ENCODE measurements at regions not wholly inside any gene's neighbourhood (a gene's known extent, or its start where the extent isn't known, plus 50 kb on each side); places are given as distances from the start of the nearest gene placed in this dataset.

- no peak for DNase-seq (ENCODE audit: low spot score)
- Histone ChIP-seq H3K4me1 (ENCODE audit: control insufficient read depth in 4 of 4, insufficient read depth in 4 of 4, low read length in 3 of 4) (no peaks in the 10 kb centered on the region), H3K9ac (ENCODE audit: low read depth in 1 of 2, low read length in 2 of 2) (no peak overlapping the region), H3K27me3 (ENCODE audit: control insufficient read depth in 4 of 4, insufficient read depth in 4 of 4, low read length in 3 of 4) (no peaks in the 10 kb centered on the region), H3K4me3 (ENCODE audit: low read depth in 1 of 3, low read length in 3 of 3) (no peak overlapping the region), H3K36me3 (ENCODE audit: control insufficient read depth in 4 of 4, insufficient read depth in 3 of 4, low read depth in 1 of 4, low read length in 3 of 4) (no peaks in the 10 kb centered on the region), H3K9me3 (ENCODE audit: control insufficient read depth in 4 of 4, low read length in 3 of 4) (no peaks in the 10 kb centered on the region), H3K27ac (ENCODE audit: low read depth in 1 of 2, low read length in 2 of 2) (no peak overlapping the region)
- 71% methylated on average over 4 of the region's 4 CpGs for WGBS
- TF ChIP-seq FOXA2 (IDR thresholded peaks at IDR 0.05) (no peak), RAD21 (IDR thresholded peaks at IDR 0.05) (no peak), YY1 (IDR thresholded peaks at IDR 0.05) (no peak), TAF1 (conservative IDR thresholded peaks at IDR 0.05) (no peak), HNF4G (IDR thresholded peaks at IDR 0.05) (no peak), GABPA (IDR thresholded peaks at IDR 0.05 in 1 of 2, conservative IDR thresholded peaks at IDR 0.05 in 1 of 2) (no peak), SP1 (IDR thresholded peaks at IDR 0.05) (no peak), REST (IDR thresholded peaks at IDR 0.05) (no peak), ATF3 (IDR thresholded peaks at IDR 0.05) (no peak), CTCF (IDR thresholded peaks at IDR 0.05; ENCODE audit: low read depth, low read length, missing input control) (no peak), FOXA1 (IDR thresholded peaks at IDR 0.05) (no peak), ZBTB33 (IDR thresholded peaks at IDR 0.05) (no peak), RXRA (IDR thresholded peaks at IDR 0.05) (no peak)
These were observed 1484.8 kb upstream of the MIR17HG start for GRCh38 chr13:89862691-89863036.

GRCh38 chr13:89865164-89866064, 1482.1 kb upstream of the MIR17HG start:
- Histone ChIP-seq H3K9ac (ENCODE audit: low read depth in 1 of 2, low read length in 2 of 2) (no peak overlapping the region), H3K36me3 (ENCODE audit: control insufficient read depth in 4 of 4, insufficient read depth in 3 of 4, low read depth in 1 of 4, low read length in 3 of 4) (no peaks in the 10 kb centered on the region), H3K4me1 (ENCODE audit: control insufficient read depth in 4 of 4, insufficient read depth in 4 of 4, low read length in 3 of 4) (no peaks in the 10 kb centered on the region), H3K27me3 (ENCODE audit: control insufficient read depth in 4 of 4, insufficient read depth in 4 of 4, low read length in 3 of 4) (no peaks in the 10 kb centered on the region), H3K27ac (ENCODE audit: low read depth in 1 of 2, low read length in 2 of 2) (no peak overlapping the region), H3K9me3 (ENCODE audit: control insufficient read depth in 4 of 4, low read length in 3 of 4) (no peaks in the 10 kb centered on the region), H3K4me3 (ENCODE audit: low read depth in 1 of 3, low read length in 3 of 3) (no peak overlapping the region)
- no peak for DNase-seq (ENCODE audit: low spot score)
- 66% methylated on average over 5 of the region's 5 CpGs for WGBS
- no peak for TF ChIP-seq GABPA (IDR thresholded peaks at IDR 0.05 in 1 of 2, conservative IDR thresholded peaks at IDR 0.05 in 1 of 2)
- TF ChIP-seq ATF3 (IDR thresholded peaks at IDR 0.05), result no peak
- TF ChIP-seq REST (IDR thresholded peaks at IDR 0.05), result no peak
- no peak for TF ChIP-seq NR2F2 (IDR thresholded peaks at IDR 0.05)
- no peak for TF ChIP-seq FOXA1 (IDR thresholded peaks at IDR 0.05)
- no peak for TF ChIP-seq FOXA2 (IDR thresholded peaks at IDR 0.05)
- TF ChIP-seq MAX (IDR thresholded peaks at IDR 0.05), result no peak
- TF ChIP-seq RXRA (IDR thresholded peaks at IDR 0.05), result no peak
- TF ChIP-seq TAF1 (conservative IDR thresholded peaks at IDR 0.05), result no peak
- TF ChIP-seq EGR1 (IDR thresholded peaks at IDR 0.05; ENCODE audit: low read depth in 2 of 2), result no peak
- TF ChIP-seq RAD21 (IDR thresholded peaks at IDR 0.05), result no peak

Data from liver (tissue), 8 donors.